Spleen (tissue), 7 donors: ENCODE measurements at regions not wholly inside any gene's neighbourhood (a gene's known extent, or its start where the extent isn't known, plus 50 kb on each side); places are given as distances from the start of the nearest gene placed in this dataset.

Source experiments
- CTCF ChIP-seq, 11 experiments: fragments of 200-600 bp in 7 of 11; fragments of 450-650 bp in 4 of 11; sonication (generic) in 4 of 11; IDR thresholded peaks in 8 of 11; conservative IDR thresholded peaks in 3 of 11; 1 replicate in 7 of 11; 2 replicates in 4 of 11; pipeline versions ENCODE4 v1.4.0 to v1.8.0; 2016 to 2021; ENCODE audit warnings: antibody characterized with exemption in 11 of 11, inconsistent platforms in 4 of 11, mild to moderate bottlenecking in 1 of 11
- POLR2A ChIP-seq, 3 donors: fragments of 450-650 bp; IDR thresholded peaks; one replicate each; pipeline ENCODE4 v1.5.1; 2017; ENCODE audit warnings: antibody characterized with exemption in 3 of 3, mild to moderate bottlenecking in 1 of 3
- donor health status: DM: no; HTN: no; CAD: no; lungs with moderate emphysema.
- donor health status: DM: no; HTN: no; CAD: no.
- donor health status: DM: no; HTN: no; CAD: no.

GRCh38 chr3:25130724-25131520 lies 297.1 kb upstream of the RARB start:
- TF ChIP-seq POLR2A (IDR thresholded peaks at IDR 0.05) (no peak), CTCF (IDR thresholded peaks at IDR 0.05 in 8 of 11, conservative IDR thresholded peaks at IDR 0.05 in 3 of 11) (no peak)
